ENCODE measurements at regions not wholly inside any gene's neighbourhood (a gene's known extent, or its start where the extent isn't known, plus 50 kb on each side); places are given as distances from the start of the nearest gene placed in this dataset.

GRCh38 chr14:82796086-82796485 lies 1262.4 kb upstream of the SEL1L start:
- Histone ChIP-seq H3K9me3 (ENCODE audit: low read length) (no peaks in the 10 kb centered on the region), H3K4me3 (ENCODE audit: low read depth, low read length, poor library complexity, severe bottlenecking) (no peak overlapping the region), H3K36me3 (ENCODE audit: insufficient read depth, low read length) (no peaks in the 10 kb centered on the region), H3K9ac (ENCODE audit: low read length) (no peak overlapping the region), H3K4me1 (ENCODE audit: insufficient read depth, low read length, severe bottlenecking) (no peaks in the 10 kb centered on the region), H3K79me2 (ENCODE audit: insufficient read depth, low read length) (no peaks in the 10 kb centered on the region), H3K27ac (ENCODE audit: low read depth, low read length, poor library complexity, severe bottlenecking) (no peak overlapping the region), H3K27me3 (ENCODE audit: insufficient read depth, low read length) (no peaks in the 10 kb centered on the region), H4K20me1 (ENCODE audit: insufficient read depth, low read length) (no peaks in the 10 kb centered on the region), H2AFZ (ENCODE audit: low read length) (no peak overlapping the region), H3K9me2 (ENCODE audit: low read depth, low read length) (no peaks in the 10 kb centered on the region), H3K4me2 (ENCODE audit: low read length) (no peak overlapping the region), H3F3A (ENCODE audit: insufficient read depth, low read length) (no peaks in the 10 kb centered on the region)
- TF ChIP-seq, protein P1, sequence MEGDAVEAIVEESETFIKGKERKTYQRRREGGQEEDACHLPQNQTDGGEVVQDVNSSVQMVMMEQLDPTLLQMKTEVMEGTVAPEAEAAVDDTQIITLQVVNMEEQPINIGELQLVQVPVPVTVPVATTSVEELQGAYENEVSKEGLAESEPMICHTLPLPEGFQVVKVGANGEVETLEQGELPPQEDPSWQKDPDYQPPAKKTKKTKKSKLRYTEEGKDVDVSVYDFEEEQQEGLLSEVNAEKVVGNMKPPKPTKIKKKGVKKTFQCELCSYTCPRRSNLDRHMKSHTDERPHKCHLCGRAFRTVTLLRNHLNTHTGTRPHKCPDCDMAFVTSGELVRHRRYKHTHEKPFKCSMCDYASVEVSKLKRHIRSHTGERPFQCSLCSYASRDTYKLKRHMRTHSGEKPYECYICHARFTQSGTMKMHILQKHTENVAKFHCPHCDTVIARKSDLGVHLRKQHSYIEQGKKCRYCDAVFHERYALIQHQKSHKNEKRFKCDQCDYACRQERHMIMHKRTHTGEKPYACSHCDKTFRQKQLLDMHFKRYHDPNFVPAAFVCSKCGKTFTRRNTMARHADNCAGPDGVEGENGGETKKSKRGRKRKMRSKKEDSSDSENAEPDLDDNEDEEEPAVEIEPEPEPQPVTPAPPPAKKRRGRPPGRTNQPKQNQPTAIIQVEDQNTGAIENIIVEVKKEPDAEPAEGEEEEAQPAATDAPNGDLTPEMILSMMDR (IDR thresholded peaks at IDR 0.05; ENCODE audit: low read length), result no peak
- no peak for TF ChIP-seq EZH2 (IDR thresholded peaks at IDR 0.05; ENCODE audit: borderline replicate concordance, low read length)

- no peak for TF ChIP-seq EZH2 (IDR thresholded peaks at IDR 0.05; ENCODE audit: borderline replicate concordance, low read length)
- TF ChIP-seq, protein P1 (IDR thresholded peaks at IDR 0.05; ENCODE audit: low read length), result no peak
- Histone ChIP-seq H3K4me2 (ENCODE audit: low read length) (no peak overlapping the region), H3F3A (ENCODE audit: insufficient read depth, low read length) (no peaks in the 10 kb centered on the region), H3K27me3 (ENCODE audit: insufficient read depth, low read length) (no peaks in the 10 kb centered on the region), H3K79me2 (ENCODE audit: insufficient read depth, low read length) (no peaks in the 10 kb centered on the region), H3K9ac (ENCODE audit: low read length) (no peak overlapping the region), H3K4me1 (ENCODE audit: insufficient read depth, low read length, severe bottlenecking) (no peaks in the 10 kb centered on the region), H3K27ac (ENCODE audit: low read depth, low read length, poor library complexity, severe bottlenecking) (no peak overlapping the region), H4K20me1 (ENCODE audit: insufficient read depth, low read length) (no peaks in the 10 kb centered on the region), H3K4me3 (ENCODE audit: low read depth, low read length, poor library complexity, severe bottlenecking) (no peak overlapping the region), H2AFZ (ENCODE audit: low read length) (no peak overlapping the region), H3K36me3 (ENCODE audit: insufficient read depth, low read length) (no peaks in the 10 kb centered on the region), H3K9me2 (ENCODE audit: low read depth, low read length) (no peaks in the 10 kb centered on the region), H3K9me3 (ENCODE audit: low read length) (no peaks in the 10 kb centered on the region)
These were observed 1264.6 kb upstream of the SEL1L start for GRCh38 chr14:82798276-82798675.

DNA sequence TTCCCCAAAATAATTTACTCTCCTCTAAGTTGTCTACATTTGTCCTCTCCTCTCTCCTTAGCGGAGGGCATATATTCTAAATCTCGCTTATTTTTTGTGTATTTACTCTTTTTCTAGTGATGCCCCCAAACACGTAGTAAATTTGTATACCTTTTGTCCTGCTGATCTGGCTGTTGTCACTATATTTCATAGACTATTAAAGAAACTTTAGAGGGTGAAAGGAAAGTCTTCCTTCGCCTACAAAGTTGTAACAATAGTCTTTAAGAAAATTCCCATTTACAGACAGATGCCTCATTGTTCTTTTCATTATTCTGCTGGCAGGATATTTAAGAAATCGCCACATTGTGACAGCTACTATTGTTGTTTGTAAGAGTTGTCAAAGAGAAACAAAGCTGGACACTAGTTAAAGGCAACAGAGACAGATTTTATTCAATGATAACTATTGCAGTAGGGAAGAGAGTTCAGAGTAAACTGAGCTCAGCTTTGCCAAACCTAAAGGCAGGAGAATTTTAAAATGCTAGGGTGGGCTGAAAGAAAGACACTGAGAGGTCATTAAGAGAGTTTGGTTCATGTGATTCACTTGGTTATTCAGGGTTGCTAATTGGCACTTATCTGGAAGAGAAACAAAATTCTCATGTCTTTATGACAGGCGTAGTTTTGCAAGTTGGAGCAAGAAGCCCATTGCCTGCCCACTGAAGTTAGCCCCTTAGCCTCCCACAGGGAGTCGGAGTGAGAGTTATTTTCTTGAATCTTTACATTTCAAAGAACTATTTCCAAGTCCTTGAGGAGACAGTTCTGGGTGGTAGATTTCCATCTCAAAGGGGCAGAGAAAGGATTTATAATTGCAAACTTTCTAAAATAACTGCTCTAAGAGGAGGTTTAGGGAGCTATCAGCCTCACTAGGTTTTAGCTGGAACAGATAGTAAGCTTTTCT lies 1272.5 kb upstream of the SEL1L start:
- TF ChIP-seq EZH2 (IDR thresholded peaks at IDR 0.05; ENCODE audit: borderline replicate concordance, low read length), result no peak
- TF ChIP-seq, protein P1 (IDR thresholded peaks at IDR 0.05; ENCODE audit: low read length), result no peak
- no peaks in the 10 kb centered on the region for H3K4me1 ChIP-seq (ENCODE audit: insufficient read depth, low read length, severe bottlenecking)
- no peak overlapping the region for H3K9ac ChIP-seq (ENCODE audit: low read length)
- H3K4me3 ChIP-seq (ENCODE audit: low read depth, low read length, poor library complexity, severe bottlenecking), result no peak overlapping the region
- H3K36me3 ChIP-seq (ENCODE audit: insufficient read depth, low read length), result no peaks in the 10 kb centered on the region
- H3K9me2 ChIP-seq (ENCODE audit: low read depth, low read length), result no peaks in the 10 kb centered on the region
- no peaks in the 10 kb centered on the region for H4K20me1 ChIP-seq (ENCODE audit: insufficient read depth, low read length)
- H3K9me3 ChIP-seq (ENCODE audit: low read length), result no peaks in the 10 kb centered on the region
- no peaks in the 10 kb centered on the region for H3K27me3 ChIP-seq (ENCODE audit: insufficient read depth, low read length)
- H3K27ac ChIP-seq (ENCODE audit: low read depth, low read length, poor library complexity, severe bottlenecking), result no peak overlapping the region
- H2AFZ ChIP-seq (ENCODE audit: low read length), result no peak overlapping the region
- H3K79me2 ChIP-seq (ENCODE audit: insufficient read depth, low read length), result no peaks in the 10 kb centered on the region
- H3F3A ChIP-seq (ENCODE audit: insufficient read depth, low read length), result no peaks in the 10 kb centered on the region
- no peak overlapping the region for H3K4me2 ChIP-seq (ENCODE audit: low read length)
